ENCODE measurements at regions not wholly inside any gene's neighbourhood (a gene's known extent, or its start where the extent isn't known, plus 50 kb on each side); places are given as distances from the start of the nearest gene placed in this dataset.

DNA sequence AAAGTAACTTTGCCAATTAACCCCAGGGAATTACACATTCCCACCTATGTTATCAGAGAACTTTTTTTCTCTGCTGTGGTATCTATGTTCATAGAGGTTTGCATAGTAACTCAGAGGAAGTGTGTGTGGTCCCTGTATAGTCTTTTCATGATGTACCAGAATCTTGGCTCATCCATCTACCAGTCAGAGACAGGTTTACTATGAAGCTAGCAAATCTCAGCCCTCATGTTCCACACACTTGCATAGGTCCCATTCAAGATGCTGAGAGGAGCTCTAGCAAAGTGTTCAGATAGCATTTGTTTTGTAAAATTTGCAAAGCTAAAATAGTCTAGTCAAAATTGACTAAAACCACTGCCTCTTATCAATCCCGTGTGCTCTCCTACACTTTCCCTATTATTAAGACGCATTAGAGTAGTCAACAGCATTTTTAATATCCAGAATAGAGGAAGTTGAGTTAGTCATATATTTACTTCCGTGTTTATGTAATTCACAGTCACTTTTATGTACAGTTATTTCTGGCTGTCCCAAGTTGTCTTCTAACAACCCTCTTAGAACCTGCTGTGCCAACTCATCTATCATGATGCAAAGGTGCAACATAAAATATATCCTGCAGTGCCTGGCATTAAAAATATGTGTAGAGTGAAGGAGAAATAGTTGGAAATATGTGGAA is 184.2 kb downstream of the FAM76B start:
- no peak for DNase-seq (ENCODE audit: low read depth)
- TF ChIP-seq, protein P1, sequence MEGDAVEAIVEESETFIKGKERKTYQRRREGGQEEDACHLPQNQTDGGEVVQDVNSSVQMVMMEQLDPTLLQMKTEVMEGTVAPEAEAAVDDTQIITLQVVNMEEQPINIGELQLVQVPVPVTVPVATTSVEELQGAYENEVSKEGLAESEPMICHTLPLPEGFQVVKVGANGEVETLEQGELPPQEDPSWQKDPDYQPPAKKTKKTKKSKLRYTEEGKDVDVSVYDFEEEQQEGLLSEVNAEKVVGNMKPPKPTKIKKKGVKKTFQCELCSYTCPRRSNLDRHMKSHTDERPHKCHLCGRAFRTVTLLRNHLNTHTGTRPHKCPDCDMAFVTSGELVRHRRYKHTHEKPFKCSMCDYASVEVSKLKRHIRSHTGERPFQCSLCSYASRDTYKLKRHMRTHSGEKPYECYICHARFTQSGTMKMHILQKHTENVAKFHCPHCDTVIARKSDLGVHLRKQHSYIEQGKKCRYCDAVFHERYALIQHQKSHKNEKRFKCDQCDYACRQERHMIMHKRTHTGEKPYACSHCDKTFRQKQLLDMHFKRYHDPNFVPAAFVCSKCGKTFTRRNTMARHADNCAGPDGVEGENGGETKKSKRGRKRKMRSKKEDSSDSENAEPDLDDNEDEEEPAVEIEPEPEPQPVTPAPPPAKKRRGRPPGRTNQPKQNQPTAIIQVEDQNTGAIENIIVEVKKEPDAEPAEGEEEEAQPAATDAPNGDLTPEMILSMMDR (conservative IDR thresholded peaks at IDR 0.05; ENCODE audit: low read depth, low read length), result no peak
- no peak overlapping the region for H3K4me3 ChIP-seq (ENCODE audit: low read depth, low read length)

DNA sequence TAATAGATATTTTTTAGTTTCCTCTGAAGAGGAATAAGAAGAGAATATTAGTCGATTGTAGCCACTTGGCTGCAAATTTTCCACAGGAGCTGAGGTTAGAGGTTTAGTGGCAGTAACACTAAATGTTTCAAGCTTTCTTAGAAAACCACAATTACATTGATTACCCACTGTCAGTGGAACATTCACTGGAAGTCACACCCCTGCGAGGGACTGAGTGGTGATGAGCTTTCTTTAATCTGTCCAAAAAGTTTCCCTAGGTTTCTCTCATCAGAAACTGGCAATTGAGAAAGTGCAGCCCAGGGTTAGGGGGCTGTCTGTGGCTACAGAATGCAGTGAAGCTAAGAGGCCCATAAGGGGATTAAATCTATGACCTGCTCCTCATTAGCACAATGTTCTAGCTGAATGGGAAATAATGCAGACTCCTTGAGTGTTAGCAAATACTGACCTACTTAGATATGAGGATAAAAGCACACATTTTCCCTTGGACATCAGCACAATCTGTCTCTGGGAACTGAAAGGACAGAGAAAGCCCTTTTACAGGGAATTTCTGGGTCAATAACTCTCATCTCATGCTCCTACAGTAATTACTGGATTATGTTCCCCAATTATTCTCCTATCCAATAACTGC is 189.5 kb downstream of the FAM76B start:
- no peak for DNase-seq (ENCODE audit: low read depth)
- no peak overlapping the region for H3K4me3 ChIP-seq (ENCODE audit: low read depth, low read length)
- TF ChIP-seq, protein P1 (conservative IDR thresholded peaks at IDR 0.05; ENCODE audit: low read depth, low read length), result no peak

DNA sequence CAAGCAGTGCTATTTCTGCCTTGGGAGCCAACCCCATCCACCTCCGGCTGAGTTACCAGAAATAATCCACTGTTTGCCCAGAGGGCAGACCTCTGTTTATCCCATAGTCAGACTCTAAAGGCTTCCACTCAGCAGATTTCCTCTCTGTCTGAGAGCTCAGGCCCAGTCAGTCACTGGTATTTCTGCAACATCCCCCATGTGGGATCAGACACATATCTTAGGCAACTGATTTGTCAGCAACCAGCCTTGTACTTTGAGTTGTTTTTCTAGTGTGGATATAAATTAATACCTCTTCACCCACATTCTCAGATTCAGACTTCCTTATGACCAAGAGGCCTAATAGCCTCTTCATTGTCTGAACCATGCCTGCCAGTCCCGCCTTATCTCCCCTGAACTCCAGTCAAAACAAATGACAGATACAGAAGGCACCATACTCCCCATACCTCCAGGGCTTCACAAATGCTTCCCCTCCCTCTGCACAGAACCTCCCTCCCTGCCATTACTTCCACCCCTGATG is 193.6 kb downstream of the FAM76B start:
- DNase-seq (ENCODE audit: low read depth), result no peak
- TF ChIP-seq, protein P1 (conservative IDR thresholded peaks at IDR 0.05; ENCODE audit: low read depth, low read length), result no peak
- H3K4me3 ChIP-seq (ENCODE audit: low read depth, low read length), result no peak overlapping the region

DNA sequence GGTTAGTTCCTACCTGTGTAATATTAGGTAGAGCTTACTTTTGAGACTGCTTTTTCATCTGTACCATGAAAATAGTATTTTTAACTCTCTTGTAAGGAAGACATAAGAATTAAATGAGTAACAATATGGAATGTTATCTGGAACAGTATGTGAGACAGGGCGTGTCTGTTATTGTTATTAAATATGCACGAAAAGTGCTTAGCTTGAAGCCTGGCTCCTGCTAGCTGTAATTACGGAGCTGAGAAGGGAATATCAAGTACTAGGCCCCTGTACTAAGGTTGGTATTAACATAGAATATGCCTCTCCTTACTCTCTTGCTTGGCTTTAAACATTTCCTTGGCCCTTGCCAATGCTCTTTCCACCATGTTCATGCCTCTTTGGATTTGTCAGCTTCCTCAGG is 194.0 kb downstream of the FAM76B start:
- TF ChIP-seq, protein P1 (conservative IDR thresholded peaks at IDR 0.05; ENCODE audit: low read depth, low read length), result no peak
- no peak for DNase-seq (ENCODE audit: low read depth)
- H3K4me3 ChIP-seq (ENCODE audit: low read depth, low read length), result no peak overlapping the region

DNA sequence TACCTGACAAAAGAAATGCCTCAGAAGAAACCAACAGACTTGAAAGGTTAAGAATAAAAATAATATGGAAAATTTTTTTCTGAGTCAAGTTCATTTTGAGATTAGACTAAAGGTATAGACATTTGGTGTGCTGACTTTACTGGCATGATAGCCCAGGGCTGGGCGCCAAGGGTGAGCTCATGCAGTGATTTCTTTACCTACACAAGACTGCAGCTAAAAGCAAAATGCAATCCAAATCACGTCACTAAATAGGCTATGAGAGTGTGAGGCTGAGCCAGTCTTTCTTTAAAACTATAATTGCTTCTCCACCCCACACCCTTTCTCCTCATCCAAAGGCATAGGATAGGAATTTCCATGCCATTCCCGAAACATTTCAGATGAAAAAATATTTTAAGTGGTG is 196.5 kb downstream of the FAM76B start:
- TF ChIP-seq, protein P1 (conservative IDR thresholded peaks at IDR 0.05; ENCODE audit: low read depth, low read length), result no peak
- DNase-seq (ENCODE audit: low read depth), result no peak
- H3K4me3 ChIP-seq (ENCODE audit: low read depth, low read length), result no peak overlapping the region

DNA sequence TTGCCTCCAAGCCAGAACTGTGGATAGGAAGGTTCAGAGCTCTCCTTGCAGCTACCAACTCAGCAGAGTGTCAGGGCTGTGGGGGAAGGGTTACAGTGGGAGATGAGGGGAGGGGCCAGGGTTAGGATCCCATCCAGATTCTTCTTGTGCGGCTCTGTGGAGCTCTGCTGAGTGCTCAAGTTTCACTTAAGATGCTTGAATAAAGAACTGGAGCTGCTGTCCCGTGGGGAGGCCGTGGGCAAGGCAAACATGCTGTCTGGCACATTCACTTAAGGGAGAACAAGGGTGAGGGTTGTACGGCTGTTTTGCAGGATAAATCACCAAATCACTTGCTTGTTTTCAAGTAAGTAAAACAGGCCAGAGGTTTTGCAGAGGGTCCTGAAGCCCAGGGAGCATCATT is 197.1 kb downstream of the FAM76B start:
- H3K4me3 ChIP-seq (ENCODE audit: low read depth, low read length), result no peak overlapping the region
- TF ChIP-seq, protein P1 (conservative IDR thresholded peaks at IDR 0.05; ENCODE audit: low read depth, low read length), result no peak
- no peak for DNase-seq (ENCODE audit: low read depth)

Measured in epithelial cell of proximal tubule (primary cell).